ENCODE measurements at regions not wholly inside any gene's neighbourhood (a gene's known extent, or its start where the extent isn't known, plus 50 kb on each side); places are given as distances from the start of the nearest gene placed in this dataset.

DNA sequence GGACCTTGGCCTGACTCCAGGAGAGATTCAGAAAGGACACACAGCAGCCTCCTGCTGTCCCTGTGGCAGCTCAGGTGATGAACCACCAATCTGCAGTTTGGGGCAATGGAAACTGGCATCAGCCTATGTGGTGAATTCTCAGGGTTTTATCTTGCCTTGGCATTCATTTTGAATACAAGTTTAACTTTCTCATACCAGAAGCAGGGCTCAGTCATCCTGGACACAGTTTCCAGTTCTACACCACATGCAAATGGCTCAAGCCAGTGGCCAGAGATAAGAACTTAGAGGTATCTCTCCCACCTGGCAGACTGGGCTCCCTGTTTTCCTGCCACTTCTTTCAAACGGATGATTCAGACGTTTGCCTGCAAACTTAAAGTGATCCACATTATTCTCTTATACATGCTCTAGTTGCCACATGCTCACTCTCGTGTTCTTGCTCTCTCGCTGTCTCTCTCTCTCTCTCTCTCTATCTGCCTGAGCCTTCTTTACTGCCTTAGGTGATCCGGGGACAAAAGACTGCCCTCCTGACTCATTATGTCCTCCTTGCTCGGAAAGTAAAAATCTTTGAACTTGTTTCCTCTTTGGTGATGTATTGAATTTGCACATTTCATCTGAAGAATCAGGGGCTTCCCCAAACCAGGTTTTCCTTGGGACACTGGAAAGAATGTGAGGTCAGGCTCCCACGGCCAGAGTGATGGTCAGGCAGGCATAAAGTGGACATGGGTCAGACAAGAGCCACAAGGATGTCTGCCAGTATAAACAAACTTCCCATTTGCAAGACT, 99.6 kb upstream of the STT3B start:
- no peak for DNase-seq
- H3K56ac ChIP-seq (ENCODE audit: insufficient read length, low read depth, low read length), result no peak overlapping the region
- Mint-ChIP-seq H3K27ac (no peak overlapping the region), H3K4me1 (no peaks in the 10 kb centered on the region), H3K27me3 (ENCODE audit: low read depth) (no peaks in the 10 kb centered on the region), H3K4me3 (no peak overlapping the region), H3K36me3 (ENCODE audit: insufficient read depth in 1 of 3, low read depth in 3 of 3) (peaks cover 6 to 20% (median 14%) of the 10 kb centered on the region in 3 experiments), H3K9me3 (peaks cover 15 to 16% of the 10 kb centered on the region in 2 experiments)
- no peak overlapping the region for H4K5ac ChIP-seq (ENCODE audit: insufficient read length, low read depth, low read length)
- no peak overlapping the region for H2BK20ac ChIP-seq (ENCODE audit: low read depth, low read length, poor library complexity, severe bottlenecking)
- H3K9ac ChIP-seq (ENCODE audit: extremely low read depth, insufficient read length, low read length), result no peak overlapping the region
- H3K23ac ChIP-seq (ENCODE audit: insufficient read length, low read depth, low read length), result no peak overlapping the region
- H3T11ph ChIP-seq (ENCODE audit: low read length), result no peak overlapping the region
- H3K14ac ChIP-seq (ENCODE audit: insufficient read depth, low read length), result no peak overlapping the region
- no peaks in the 10 kb centered on the region for H3K9me3 ChIP-seq (ENCODE audit: control insufficient read depth, low read depth, low read length)
- H3K18ac ChIP-seq (ENCODE audit: insufficient read length, low read depth, low read length), result no peak overlapping the region
- H4K20me1 ChIP-seq (ENCODE audit: control insufficient read depth, insufficient read depth, insufficient read length), result no peaks in the 10 kb centered on the region
- WGBS (ENCODE audit: extremely low coverage, insufficient read length, low lambda C conversion rate), result no CpG with 5 or more reads among the region's 7 CpGs
- H3K27me3 ChIP-seq (ENCODE audit: insufficient read depth, low read length), result no peaks in the 10 kb centered on the region
- no peak overlapping the region for H2AK5ac ChIP-seq (ENCODE audit: insufficient read length, low read length)
- no peak overlapping the region for H3K4ac ChIP-seq (ENCODE audit: low read depth, low read length)
- H4K91ac ChIP-seq (ENCODE audit: insufficient read length, low read depth, low read length), result no peak overlapping the region
- H3K4me1 ChIP-seq (ENCODE audit: insufficient read depth, low read length), result no peaks in the 10 kb centered on the region
- TF ChIP-seq, protein P1, sequence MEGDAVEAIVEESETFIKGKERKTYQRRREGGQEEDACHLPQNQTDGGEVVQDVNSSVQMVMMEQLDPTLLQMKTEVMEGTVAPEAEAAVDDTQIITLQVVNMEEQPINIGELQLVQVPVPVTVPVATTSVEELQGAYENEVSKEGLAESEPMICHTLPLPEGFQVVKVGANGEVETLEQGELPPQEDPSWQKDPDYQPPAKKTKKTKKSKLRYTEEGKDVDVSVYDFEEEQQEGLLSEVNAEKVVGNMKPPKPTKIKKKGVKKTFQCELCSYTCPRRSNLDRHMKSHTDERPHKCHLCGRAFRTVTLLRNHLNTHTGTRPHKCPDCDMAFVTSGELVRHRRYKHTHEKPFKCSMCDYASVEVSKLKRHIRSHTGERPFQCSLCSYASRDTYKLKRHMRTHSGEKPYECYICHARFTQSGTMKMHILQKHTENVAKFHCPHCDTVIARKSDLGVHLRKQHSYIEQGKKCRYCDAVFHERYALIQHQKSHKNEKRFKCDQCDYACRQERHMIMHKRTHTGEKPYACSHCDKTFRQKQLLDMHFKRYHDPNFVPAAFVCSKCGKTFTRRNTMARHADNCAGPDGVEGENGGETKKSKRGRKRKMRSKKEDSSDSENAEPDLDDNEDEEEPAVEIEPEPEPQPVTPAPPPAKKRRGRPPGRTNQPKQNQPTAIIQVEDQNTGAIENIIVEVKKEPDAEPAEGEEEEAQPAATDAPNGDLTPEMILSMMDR (conservative IDR thresholded peaks at IDR 0.05), result no peak
- H2BK5ac ChIP-seq (ENCODE audit: insufficient read length, low read length), result no peak overlapping the region
- no peaks in the 10 kb centered on the region for H3K23me2 ChIP-seq (ENCODE audit: insufficient read length, low read depth, low read length, poor library complexity, severe bottlenecking)
- H3K27ac ChIP-seq (ENCODE audit: insufficient read length, low read depth, low read length), result no peak overlapping the region
- no peak overlapping the region for H4K8ac ChIP-seq (replicated peaks; ENCODE audit: insufficient read length, low read depth, low read length)
- H3K4me2 ChIP-seq (ENCODE audit: insufficient read depth, insufficient read length, low read length), result no peak overlapping the region
- no peak overlapping the region for H2BK120ac ChIP-seq (ENCODE audit: low read depth, low read length, poor library complexity, severe bottlenecking)
- no peak overlapping the region for H2BK12ac ChIP-seq (ENCODE audit: insufficient read length, low read depth, low read length)
- no peaks in the 10 kb centered on the region for H3K79me2 ChIP-seq (ENCODE audit: insufficient read depth, low read length)
- no peaks in the 10 kb centered on the region for H3K79me1 ChIP-seq (ENCODE audit: insufficient read depth, low read depth, low read length, poor library complexity, severe bottlenecking)
- no peak overlapping the region for H2BK15ac ChIP-seq (ENCODE audit: low read depth, low read length)
- no peak overlapping the region for H2AFZ ChIP-seq (ENCODE audit: low read length)
